CD1c-positive myeloid dendritic cell (primary cell): ENCODE measurements at regions not wholly inside any gene's neighbourhood (a gene's known extent, or its start where the extent isn't known, plus 50 kb on each side); places are given as distances from the start of the nearest gene placed in this dataset.

Source experiments
- DNase-seq: peaks from one replicate; pipeline ENCODE4 v3.0.0-alpha.2; 2016; ENCODE audit errors: extremely low spot score

GRCh38 chr5:142508591-142508990, 177.3 kb downstream of the FGF1 start:
- DNase-seq: no peak

DNA sequence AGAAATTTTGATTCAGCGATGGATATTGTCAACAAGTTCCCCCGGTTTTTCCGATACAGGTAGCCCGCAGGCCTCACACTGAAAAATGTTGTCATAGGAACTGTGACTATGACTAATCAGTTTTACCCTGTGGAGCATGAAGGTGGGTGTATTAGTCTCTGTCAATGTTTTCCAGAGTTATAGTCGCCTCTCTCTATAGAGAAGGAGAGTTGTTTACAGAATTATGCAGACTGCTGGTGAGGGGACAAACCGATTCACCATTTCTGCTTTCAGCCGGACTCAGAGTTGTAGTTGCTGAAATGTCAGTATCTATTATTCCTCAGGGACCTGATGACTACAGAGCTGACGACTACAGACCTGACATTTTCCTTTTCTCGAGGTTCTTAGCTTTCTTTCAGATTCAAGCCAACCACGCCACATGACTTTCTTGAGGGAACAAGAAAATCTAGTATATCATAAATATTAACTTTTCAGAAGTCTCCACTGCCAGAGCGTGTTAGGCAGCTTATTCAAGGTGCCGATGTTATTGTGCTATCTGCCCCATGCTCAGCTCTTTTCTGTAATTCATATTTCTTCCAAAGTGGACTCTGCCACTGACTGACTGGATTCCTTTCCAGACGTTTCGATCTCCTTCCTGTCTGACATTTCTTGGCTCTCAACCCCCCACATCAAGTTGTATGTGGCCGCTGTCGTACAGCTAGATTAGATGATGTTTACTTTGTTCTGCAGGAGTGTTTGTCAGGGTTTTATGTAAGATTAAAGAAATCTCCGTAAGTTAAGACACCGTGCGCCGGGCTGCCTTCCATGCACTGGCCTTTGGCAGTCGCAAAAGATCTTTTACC, 178.1 kb downstream of the FGF1 start:
- no peak for DNase-seq

- no peak for DNase-seq
Measured at GRCh38 chr5:142506756-142507155, 179.1 kb downstream of the FGF1 start.

DNA sequence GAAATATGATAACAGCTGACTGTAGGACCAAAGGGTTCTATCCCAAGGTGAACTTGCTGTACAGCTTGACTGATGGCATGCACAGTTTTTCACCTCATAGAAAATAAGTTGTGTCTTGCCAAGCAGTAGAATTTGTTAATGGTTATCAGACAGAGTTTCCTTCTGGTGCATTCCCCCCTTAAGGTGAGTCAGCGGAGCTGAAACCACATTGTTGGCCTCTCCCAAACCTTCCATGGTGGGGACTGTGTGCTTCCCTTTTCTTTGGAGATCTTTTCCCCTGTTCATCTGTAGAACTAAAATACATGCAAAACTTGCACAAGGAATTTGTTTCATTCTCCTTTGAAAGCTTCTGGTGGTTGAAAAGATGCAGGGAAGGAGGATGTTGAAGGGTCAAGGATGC, 179.8 kb downstream of the FGF1 start:
- no peak for DNase-seq

DNA sequence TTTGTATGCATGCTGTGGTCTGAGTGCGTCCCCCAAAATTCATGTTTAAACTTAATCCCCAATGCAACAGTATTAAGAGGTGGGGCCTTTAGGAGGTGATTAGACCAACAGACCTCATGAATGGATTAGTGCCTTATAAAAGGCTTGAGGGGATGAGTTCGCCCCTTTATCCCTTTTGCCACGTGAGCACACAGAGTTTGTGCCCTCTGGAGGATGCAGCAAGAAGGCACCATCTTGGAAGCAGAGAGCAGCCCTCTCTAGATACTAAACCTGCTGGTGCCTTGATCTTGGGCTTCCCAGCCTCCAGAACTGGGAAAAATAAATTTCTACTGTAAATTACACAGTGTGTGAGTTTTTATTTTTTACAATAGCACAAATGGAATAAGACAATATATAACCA, 177.1 kb upstream of the SPRY4 start:
- no peak for DNase-seq

DNA sequence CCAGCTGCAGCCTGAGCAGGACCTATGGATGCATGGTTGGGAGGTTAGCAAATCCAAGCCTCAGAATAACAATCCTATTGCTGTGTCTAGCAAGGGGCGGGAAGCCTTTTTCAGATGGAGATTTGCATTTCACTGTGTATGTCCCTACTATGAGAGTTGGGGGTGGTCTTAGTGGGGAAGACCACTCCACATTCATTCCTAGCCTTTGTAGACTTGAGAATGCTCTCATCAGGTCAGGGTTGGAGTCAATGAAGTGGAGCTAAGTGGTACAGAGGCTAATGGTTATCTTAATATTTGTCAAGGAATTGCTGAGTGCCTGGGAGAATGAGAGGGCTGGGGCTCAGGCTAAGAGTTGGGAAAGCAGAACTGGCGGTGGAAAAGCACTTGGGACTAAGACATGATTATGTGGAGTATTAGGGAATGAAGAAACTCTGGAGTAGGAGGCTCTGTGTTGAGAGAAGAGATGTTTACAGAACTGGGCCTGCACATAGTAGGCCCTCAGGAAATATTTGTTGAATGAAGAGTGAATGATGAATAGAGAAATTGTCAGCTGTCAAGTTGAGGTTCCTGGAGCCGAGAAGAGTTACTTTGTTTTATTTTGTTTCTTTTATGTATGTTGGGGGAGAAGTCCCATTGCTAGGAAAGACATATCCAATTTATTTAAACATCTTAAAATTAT, 175.5 kb upstream of the SPRY4 start:
- DNase-seq: no peak

GRCh38 chr5:142499591-142500226, 174.9 kb upstream of the SPRY4 start:
- no peak for DNase-seq

DNA sequence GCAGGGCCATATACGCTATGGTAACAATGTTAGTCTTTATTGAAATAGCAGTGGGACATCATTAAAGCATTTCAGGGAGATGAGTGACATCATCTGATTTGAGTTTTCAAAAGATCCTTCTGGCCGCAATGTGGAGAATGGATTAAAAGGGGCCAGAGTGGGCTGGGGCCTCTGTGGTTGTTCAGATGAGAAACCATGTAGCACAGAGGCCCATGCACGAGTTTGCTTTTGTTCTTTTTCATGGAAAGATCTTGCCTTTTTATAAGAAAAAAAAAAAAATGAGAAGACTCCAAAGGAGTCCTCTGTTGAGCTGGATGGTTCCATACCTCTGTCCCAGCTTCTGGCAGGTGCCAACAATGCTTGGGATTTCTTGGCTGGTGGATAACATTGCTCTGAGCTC, 173.5 kb upstream of the SPRY4 start:
- no peak for DNase-seq

DNA sequence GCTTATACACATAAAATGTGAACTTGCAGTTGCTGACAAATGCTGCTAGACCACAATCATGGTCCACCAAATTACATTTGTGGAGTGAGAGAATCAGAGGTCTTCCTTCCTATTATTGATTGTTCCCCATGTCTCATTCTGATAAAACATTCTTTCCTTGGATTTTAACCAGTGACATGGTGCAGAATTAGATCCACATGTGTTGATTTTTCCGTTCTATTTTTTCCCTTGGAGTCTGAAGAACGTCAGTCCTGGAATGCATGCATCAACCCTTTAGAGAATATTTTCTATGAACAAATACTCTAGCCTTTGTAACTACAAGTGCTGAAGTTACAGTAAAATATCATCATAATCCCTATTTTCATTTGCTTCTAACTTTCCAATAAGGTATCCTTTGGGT, 170.7 kb upstream of the SPRY4 start:
- no peak for DNase-seq

DNA sequence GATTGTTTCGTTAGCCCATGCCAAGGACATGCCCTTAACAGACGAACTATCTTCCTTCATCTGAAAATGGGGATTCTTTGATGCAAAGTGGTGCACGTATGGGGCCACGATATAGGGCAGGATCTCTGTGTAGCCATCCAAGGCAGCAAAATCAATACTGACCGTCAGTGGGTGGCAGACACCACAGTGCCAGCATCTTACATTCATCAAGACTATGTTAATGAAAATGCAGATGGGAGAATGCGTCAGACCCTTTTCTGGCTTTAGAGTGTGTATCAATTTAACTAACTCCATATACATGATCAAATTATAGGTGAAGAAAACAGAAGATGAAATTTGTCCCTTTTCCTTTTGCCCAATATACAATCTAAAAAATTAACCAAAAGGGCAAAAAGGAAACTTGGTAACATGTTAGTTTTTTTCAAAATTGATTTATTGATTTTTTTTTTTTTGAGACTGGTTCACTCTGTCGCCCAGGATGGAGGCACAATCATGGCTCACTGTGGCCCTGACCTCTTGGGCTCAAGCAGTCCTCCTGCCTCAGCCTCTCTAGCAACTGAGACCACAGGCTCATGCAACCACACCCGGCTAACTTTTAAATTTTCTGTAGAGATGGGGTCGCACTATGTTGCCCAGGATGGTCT, 169.2 kb upstream of the SPRY4 start:
- no peak for DNase-seq

DNA sequence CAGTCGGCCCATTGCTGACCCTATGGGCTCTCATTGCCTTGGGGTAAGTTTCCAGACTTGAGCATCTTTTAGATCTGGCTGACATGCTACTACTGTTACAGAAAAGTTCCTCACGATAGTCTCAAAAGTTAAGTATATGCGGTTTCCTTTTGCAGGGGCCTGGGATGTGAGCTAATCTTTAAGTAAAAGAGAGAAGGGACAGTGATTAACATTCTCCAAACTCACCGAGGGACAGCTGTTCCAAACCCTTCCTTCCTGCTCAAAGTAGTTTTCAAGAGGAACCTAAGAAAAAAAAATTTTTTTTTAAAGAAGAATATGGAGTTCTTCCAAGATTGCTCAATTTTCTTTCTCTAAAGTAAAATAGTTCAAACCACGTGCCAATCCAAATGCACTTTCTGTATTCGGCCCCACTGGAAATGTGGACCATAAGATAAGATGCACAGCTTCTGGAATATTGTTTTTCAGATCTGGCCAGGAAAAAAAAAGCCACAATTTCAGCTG, 168.0 kb upstream of the SPRY4 start:
- no peak for DNase-seq

DNA sequence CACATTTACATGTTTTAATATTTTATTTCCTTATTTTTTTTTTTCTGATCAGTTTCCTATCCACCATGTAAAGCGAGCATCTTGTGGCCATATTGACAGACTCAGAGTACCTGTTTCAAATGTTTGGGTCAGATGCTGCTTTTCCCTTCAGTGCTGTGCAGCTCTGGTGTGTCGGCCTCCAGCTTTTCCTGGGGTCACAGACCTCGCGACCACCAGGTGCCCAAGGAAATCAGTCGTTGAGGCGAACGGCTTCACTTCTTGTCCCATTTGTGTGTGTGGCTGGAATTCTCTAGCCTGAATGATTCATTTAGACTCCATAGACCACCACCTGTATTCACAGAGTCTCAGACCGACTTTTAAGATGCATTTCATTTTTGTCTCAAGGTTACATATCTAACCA, 166.9 kb upstream of the SPRY4 start:
- DNase-seq: no peak

DNA sequence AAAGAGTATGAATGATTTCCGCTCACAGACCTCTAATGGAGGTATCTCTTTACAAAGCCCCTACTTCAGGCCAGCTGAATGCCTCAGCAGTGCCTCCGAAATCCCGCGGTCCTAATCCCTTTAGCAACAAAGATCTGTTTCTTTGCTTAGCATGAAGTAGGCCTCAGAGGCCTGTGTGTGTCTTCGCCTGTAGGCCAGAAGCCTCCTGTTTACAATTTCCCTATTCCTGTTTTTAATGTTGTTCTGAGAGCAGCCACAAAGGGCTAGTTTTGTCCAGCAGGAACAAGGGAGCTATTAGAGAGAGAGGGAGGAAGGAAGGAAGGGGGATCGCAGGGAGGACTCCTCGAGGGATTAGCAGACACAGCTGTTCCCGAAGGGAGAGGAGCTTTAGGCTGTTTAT, 166.4 kb upstream of the SPRY4 start:
- DNase-seq: no peak

DNA sequence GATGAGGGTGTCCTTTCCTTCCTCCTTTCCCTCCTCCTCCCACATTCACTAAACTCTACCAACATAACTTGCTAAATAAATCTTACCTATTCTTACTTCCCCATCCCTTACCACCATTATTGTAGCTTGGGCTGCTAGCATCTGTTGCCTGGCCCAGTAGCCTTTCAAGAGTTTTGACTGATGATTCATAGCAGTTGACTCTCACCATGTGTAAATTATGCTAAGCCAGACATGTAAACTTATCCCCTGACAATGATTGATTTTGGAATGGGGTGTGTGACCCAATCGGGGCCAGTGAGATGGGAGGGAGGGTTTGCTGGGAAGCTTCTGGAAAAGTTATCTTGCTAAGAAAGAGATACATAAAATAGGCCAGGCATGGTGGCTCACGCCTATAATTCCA, 161.8 kb upstream of the SPRY4 start:
- no peak for DNase-seq

GRCh38 chr5:142486020-142486419, 161.2 kb upstream of the SPRY4 start:
- no peak for DNase-seq

- no peak for DNase-seq
Measured at GRCh38 chr5:142484821-142485387, 160.1 kb upstream of the SPRY4 start.

GRCh38 chr5:142482207-142482606, 157.4 kb upstream of the SPRY4 start:
- DNase-seq: no peak

GRCh38 chr5:142481410-142481809, 156.6 kb upstream of the SPRY4 start:
- peak; percentile 5 for DNase-seq

- no peak for DNase-seq
Measured at GRCh38 chr5:142479854-142480519, 155.2 kb upstream of the SPRY4 start.

DNA sequence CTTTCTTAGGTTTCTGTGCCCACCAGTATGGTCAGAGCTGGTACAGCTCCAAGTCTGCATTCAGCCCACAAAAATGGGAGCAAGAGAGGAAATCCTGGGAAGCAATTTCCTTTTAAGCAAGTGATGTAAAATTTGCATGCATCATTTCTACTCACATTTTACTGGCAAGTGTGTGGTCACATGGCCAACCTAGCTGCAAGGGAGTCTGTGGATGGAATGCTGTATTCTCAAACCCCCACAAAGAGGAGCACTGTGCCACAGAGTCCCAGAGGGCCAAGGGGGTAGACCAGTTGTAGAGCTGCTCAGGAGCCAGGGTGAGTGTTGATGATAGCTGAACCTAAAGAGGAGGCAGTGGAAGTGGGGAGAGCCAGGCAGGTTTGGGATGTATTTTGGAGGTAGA, 154.3 kb upstream of the SPRY4 start:
- no peak for DNase-seq

- no peak for DNase-seq
Measured at GRCh38 chr5:142478113-142478512, 153.3 kb upstream of the SPRY4 start.
